ENCODE measurements at regions not wholly inside any gene's neighbourhood (a gene's known extent, or its start where the extent isn't known, plus 50 kb on each side); places are given as distances from the start of the nearest gene placed in this dataset. TPM values are rescaled to one million over a fixed set of nuclear protein-coding genes. Genes with fewer than 3 reads are reported as not detected.

DNA sequence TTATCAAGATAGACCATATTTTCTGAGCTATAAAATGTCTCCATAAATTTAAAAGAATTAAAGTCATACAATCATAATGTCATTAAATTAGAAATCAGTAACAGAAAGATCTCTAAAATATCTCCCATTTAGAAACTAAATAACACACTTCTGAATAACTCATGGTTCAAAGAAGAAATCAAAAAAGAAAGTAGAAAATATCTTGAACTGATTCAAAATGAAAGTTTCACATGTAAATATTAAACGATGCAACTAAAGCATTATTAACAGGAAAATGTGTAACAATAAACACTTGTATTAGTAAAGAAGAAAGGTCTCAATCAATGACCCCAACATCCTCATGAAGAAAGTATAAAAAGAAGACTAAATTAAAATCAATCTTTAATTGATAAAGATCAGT, 50.5 kb upstream of the PZP start:
- Histone ChIP-seq H3F3A (replicated peaks; ENCODE audit: low read depth) (no peaks in the 10 kb centered on the region), H3K4me1 (ENCODE audit: insufficient read depth) (peaks cover 9% of the 10 kb centered on the region; the same call in 1 of the 2 replicates), H3K36me3 (ENCODE audit: insufficient read depth) (no peaks in the 10 kb centered on the region), H3K4me3 (no peak overlapping the region), H4K20me1 (replicated peaks; ENCODE audit: insufficient read depth) (no peaks in the 10 kb centered on the region), H3K27ac (ENCODE audit: low read depth) (no peak overlapping the region), H2AFZ (no peak overlapping the region), H3K79me2 (replicated peaks; ENCODE audit: insufficient read depth) (no peaks in the 10 kb centered on the region), H3K4me2 (no peak overlapping the region), H3K9me2 (ENCODE audit: insufficient read depth) (no peaks in the 10 kb centered on the region; the same call in 1 of the 2 replicates), H3K27me3 (ENCODE audit: insufficient read depth) (no peaks in the 10 kb centered on the region)
- Mint-ChIP-seq H3K27me3 (ENCODE audit: insufficient read depth, low read depth, poor library complexity) (no peaks in the 10 kb centered on the region), H3K36me3 (ENCODE audit: low read depth) (no peaks in the 10 kb centered on the region), H3K4me1 (peaks cover 7% of the 10 kb centered on the region), H3K27ac (no peak overlapping the region), H3K9me3 (no peaks in the 10 kb centered on the region), H3K4me3 (no peak overlapping the region)
- DNase-seq (ENCODE audit: low spot score) (no peak), ATAC-seq (no peak)
- TF ChIP-seq ETS1 (IDR thresholded peaks at IDR 0.05) (no peak), CTCF (conservative IDR thresholded peaks at IDR 0.05; ENCODE audit: low read depth in 2 of 2) (no peak), CREB1 (CRISPR knock-in tag; IDR thresholded peaks at IDR 0.05; ENCODE audit: low read depth) (no peak), POLR2AphosphoS5 (IDR thresholded peaks at IDR 0.05; ENCODE audit: low read depth) (no peak), ZNF114 (CRISPR knock-in tag; IDR thresholded peaks at IDR 0.05) (no peak), NANOG (IDR thresholded peaks at IDR 0.05; ENCODE audit: borderline replicate concordance) (no peak), EZH2phosphoT487 (IDR thresholded peaks at IDR 0.05; ENCODE audit: unreplicated experiment) (no peak), JUNB (IDR thresholded peaks at IDR 0.05; ENCODE audit: unreplicated experiment) (no peak)
- TF ChIP-seq, protein P1, sequence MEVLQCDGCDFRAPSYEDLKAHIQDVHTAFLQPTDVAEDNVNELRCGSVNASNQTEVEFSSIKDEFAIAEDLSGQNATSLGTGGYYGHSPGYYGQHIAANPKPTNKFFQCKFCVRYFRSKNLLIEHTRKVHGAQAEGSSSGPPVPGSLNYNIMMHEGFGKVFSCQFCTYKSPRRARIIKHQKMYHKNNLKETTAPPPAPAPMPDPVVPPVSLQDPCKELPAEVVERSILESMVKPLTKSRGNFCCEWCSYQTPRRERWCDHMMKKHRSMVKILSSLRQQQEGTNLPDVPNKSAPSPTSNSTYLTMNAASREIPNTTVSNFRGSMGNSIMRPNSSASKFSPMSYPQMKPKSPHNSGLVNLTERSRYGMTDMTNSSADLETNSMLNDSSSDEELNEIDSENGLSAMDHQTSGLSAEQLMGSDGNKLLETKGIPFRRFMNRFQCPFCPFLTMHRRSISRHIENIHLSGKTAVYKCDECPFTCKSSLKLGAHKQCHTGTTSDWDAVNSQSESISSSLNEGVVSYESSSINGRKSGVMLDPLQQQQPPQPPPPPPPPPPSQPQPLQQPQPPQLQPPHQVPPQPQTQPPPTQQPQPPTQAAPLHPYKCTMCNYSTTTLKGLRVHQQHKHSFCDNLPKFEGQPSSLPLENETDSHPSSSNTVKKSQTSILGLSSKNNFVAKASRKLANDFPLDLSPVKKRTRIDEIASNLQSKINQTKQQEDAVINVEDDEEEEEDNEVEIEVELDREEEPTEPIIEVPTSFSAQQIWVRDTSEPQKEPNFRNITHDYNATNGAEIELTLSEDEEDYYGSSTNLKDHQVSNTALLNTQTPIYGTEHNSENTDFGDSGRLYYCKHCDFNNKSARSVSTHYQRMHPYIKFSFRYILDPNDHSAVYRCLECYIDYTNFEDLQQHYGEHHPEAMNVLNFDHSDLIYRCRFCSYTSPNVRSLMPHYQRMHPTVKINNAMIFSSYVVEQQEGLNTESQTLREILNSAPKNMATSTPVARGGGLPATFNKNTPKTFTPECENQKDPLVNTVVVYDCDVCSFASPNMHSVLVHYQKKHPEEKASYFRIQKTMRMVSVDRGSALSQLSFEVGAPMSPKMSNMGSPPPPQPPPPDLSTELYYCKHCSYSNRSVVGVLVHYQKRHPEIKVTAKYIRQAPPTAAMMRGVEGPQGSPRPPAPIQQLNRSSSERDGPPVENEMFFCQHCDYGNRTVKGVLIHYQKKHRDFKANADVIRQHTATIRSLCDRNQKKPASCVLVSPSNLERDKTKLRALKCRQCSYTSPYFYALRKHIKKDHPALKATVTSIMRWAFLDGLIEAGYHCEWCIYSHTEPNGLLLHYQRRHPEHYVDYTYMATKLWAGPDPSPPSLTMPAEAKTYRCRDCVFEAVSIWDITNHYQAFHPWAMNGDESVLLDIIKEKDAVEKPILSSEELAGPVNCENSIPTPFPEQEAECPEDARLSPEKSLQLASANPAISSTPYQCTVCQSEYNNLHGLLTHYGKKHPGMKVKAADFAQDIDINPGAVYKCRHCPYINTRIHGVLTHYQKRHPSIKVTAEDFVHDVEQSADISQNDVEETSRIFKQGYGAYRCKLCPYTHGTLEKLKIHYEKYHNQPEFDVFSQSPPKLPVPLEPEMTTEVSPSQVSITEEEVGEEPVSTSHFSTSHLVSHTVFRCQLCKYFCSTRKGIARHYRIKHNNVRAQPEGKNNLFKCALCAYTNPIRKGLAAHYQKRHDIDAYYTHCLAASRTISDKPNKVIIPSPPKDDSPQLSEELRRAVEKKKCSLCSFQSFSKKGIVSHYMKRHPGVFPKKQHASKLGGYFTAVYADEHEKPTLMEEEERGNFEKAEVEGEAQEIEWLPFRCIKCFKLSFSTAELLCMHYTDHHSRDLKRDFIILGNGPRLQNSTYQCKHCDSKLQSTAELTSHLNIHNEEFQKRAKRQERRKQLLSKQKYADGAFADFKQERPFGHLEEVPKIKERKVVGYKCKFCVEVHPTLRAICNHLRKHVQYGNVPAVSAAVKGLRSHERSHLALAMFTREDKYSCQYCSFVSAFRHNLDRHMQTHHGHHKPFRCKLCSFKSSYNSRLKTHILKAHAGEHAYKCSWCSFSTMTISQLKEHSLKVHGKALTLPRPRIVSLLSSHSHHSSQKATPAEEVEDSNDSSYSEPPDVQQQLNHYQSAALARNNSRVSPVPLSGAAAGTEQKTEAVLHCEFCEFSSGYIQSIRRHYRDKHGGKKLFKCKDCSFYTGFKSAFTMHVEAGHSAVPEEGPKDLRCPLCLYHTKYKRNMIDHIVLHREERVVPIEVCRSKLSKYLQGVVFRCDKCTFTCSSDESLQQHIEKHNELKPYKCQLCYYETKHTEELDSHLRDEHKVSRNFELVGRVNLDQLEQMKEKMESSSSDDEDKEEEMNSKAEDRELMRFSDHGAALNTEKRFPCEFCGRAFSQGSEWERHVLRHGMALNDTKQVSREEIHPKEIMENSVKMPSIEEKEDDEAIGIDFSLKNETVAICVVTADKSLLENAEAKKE (CRISPR knock-in tag; IDR thresholded peaks at IDR 0.05) = no peak

Small RNAs in the stretch of these regions (small RNA-seq; reads per million reads assigned to genes)
- gene RF00072 (ENCODE audit: low replicate concordance) = not detected

Data from GM23338 (cell line).